HCT116 (cell line): ENCODE measurements at regions not wholly inside any gene's neighbourhood (a gene's known extent, or its start where the extent isn't known, plus 50 kb on each side); places are given as distances from the start of the nearest gene placed in this dataset.

Experiments
- ATAC-seq: fragments of 200-7000 bp; cut with Tn5 transposase; 2 replicates; pipeline ENCODE4 v1.9.1; 2020; ENCODE audit warnings: mild to moderate bottlenecking, moderate library complexity
- BruUV-seq: library from RNA; stranded (reverse); fragments of 400-500 nt; replicated peaks from 2 replicates; lab custom pipeline; 2021; lab: Mats Ljungman, UMichigan
- CTCF ChIA-PET: fragments of 300-600 bp; sonication (Branson Sonifier 250); formaldehyde crosslinking; loops from one replicate; lab custom pipeline; 2021; ENCODE audit warnings: antibody characterized with exemption; lab: Charles Lee
- POLR2A ChIA-PET: fragments of 300-600, 350-600 bp; sonication (Branson Sonifier 250); formaldehyde crosslinking; loops from one replicate; lab custom pipeline; 2021; ENCODE audit warnings: antibody characterized with exemption; lab: Charles Lee
- RAD21 ChIA-PET, 2 experiments: fragments of 300-600 bp; sonication (Branson Sonifier 250); formaldehyde crosslinking; loops; one replicate each; lab custom pipeline; 2023; ENCODE audit warnings: low total read pairs in 2 of 2; ENCODE audit not compliant: uncharacterized antibody in 2 of 2, unreplicated experiment in 2 of 2, low non-redundant PET in 1 of 2; lab: Charles Lee
- DNase-seq: peaks from one replicate; pipeline ENCODE4 v3.0.0-alpha.2; 2010; ENCODE audit warnings: low read depth, low spot score
- H2AFZ ChIP-seq: fragments of 200-600 bp; shearing (Covaris generic), sonication (generic); 2 replicates; pipeline ENCODE4 v1.6.1; 2017; ENCODE audit warnings: low read depth, mixed run types, mixed read lengths, antibody characterized with exemption, low read length; ENCODE audit not compliant: poor library complexity, severe bottlenecking
- H3K27ac ChIP-seq: 2 replicates; pipeline ENCODE4 v1.5.1; 2012; ENCODE audit warnings: low read depth, low read length
- H3K27me3 ChIP-seq: fragments of 200-600 bp; sonication (generic); 2 replicates; pipeline ENCODE4 v1.6.1; 2016; ENCODE audit warnings: mixed run types, low read length, mixed read lengths; ENCODE audit not compliant: insufficient read depth
- H3K36me3 ChIP-seq, 2 experiments: fragments of 200-500 bp in 1 of 2; fragments of 200-600 bp in 1 of 2; sonication (Bioruptor generic) in 1 of 2; sonication (generic) in 1 of 2; 2 replicates each; pipeline versions ENCODE4 v1.5.1 to v1.6.1; 2014 to 2016; ENCODE audit warnings: low read length in 2 of 2, inconsistent platforms in 1 of 2, mixed read lengths in 1 of 2, mixed run types in 1 of 2; ENCODE audit not compliant: insufficient read depth in 2 of 2, control insufficient read depth in 1 of 2
- H3K4me1 ChIP-seq, 2 experiments: fragments of 200-600 bp in 1 of 2; sonication (generic) in 1 of 2; 2 replicates each; pipeline versions ENCODE4 v1.5.1 to v1.6.1; 2012 to 2017; ENCODE audit warnings: low read length in 2 of 2, inconsistent platforms in 1 of 2, mild to moderate bottlenecking in 1 of 2, mixed read lengths in 1 of 2, mixed run types in 1 of 2, moderate library complexity in 1 of 2; ENCODE audit not compliant: insufficient read depth in 2 of 2, control insufficient read depth in 1 of 2
- H3K4me2 ChIP-seq: fragments of 200-600 bp; sonication (generic); 2 replicates; pipeline ENCODE4 v1.6.1; 2017; ENCODE audit warnings: mixed run types, low read length, mixed read lengths
- H3K4me3 ChIP-seq, 2 experiments: fragments of 200-600 bp in 1 of 2; sonication (generic) in 1 of 2; replicated peaks in 1 of 2; 2 replicates each; pipeline ENCODE4 v1.5.1; 2011 to 2016; ENCODE audit warnings: low read length in 2 of 2, control low read depth in 1 of 2, low read depth in 1 of 2, mild to moderate bottlenecking in 1 of 2, mixed read lengths in 1 of 2, mixed run types in 1 of 2
- H3K79me2 ChIP-seq: fragments of 200-600 bp; sonication (generic); 2 replicates; pipeline ENCODE4 v1.6.1; 2017; ENCODE audit warnings: mild to moderate bottlenecking, mixed run types, low read length, moderate library complexity, mixed read lengths; ENCODE audit not compliant: insufficient read depth
- H3K9ac ChIP-seq: fragments of 200-600 bp; sonication (generic); 2 replicates; pipeline ENCODE4 v1.6.1; 2016; ENCODE audit warnings: low read length, mixed read lengths
- H3K9me2 ChIP-seq: fragments of 200-600 bp; sonication (generic), shearing (Covaris generic); 2 replicates; pipeline ENCODE4 v1.6.1; 2017; ENCODE audit warnings: mixed run types, mild to moderate bottlenecking, moderate library complexity; ENCODE audit not compliant: insufficient read depth
- H3K9me3 ChIP-seq, 2 experiments: fragments of 200-500 bp in 1 of 2; fragments of 200-600 bp in 1 of 2; sonication (Bioruptor generic) in 1 of 2; sonication (generic) in 1 of 2; 2 replicates each; pipeline ENCODE4 v1.6.1; 2014 to 2017; ENCODE audit warnings: low read length in 2 of 2, mixed read lengths in 2 of 2, inconsistent platforms in 1 of 2, low read depth in 1 of 2, mild to moderate bottlenecking in 1 of 2, mixed run types in 1 of 2, moderate library complexity in 1 of 2; ENCODE audit not compliant: control insufficient read depth in 1 of 2, insufficient read depth in 1 of 2
- H4K20me1 ChIP-seq: fragments of 200-600 bp; sonication (generic), shearing (Covaris generic); 2 replicates; pipeline ENCODE4 v1.6.1; 2017; ENCODE audit warnings: mixed run types, mild to moderate bottlenecking, moderate library complexity; ENCODE audit not compliant: insufficient read depth
- CBX3 ChIP-seq: IDR thresholded peaks from 2 replicates; pipeline ENCODE4 v1.6.1; 2012; ENCODE audit warnings: low read depth
- CEBPB ChIP-seq: IDR thresholded peaks from 2 replicates; pipeline ENCODE4 v1.6.1; 2012; ENCODE audit warnings: low read depth
- EGR1 ChIP-seq: IDR thresholded peaks from 2 replicates; pipeline ENCODE4 v1.6.1; 2012; ENCODE audit warnings: low read depth
- ELF1 ChIP-seq: IDR thresholded peaks from 2 replicates; pipeline ENCODE4 v1.6.1; 2012; ENCODE audit warnings: low read depth, borderline replicate concordance
- EZH2 ChIP-seq: fragments of 200-600 bp; sonication (generic); IDR thresholded peaks from 2 replicates; pipeline ENCODE4 v1.6.1; 2017; ENCODE audit warnings: antibody characterized with exemption, mixed run types
- EZH2phosphoT487 ChIP-seq: fragments of 200-600 bp; IDR thresholded peaks from 2 replicates; pipeline ENCODE4 v1.6.1; 2018; ENCODE audit warnings: antibody characterized with exemption, borderline replicate concordance
- FOSL1 ChIP-seq: IDR thresholded peaks from 2 replicates; pipeline ENCODE4 v1.6.1; 2012; ENCODE audit warnings: low read depth
- POLR2A ChIP-seq: IDR thresholded peaks from 2 replicates; pipeline ENCODE4 v1.7.0; 2011; ENCODE audit warnings: borderline replicate concordance; ENCODE audit not compliant: insufficient read depth, insufficient read length; ENCODE audit errors: extremely low read depth
- POLR2AphosphoS5 ChIP-seq: IDR thresholded peaks from 2 replicates; pipeline ENCODE4 v1.6.1; 2011; ENCODE audit warnings: mild to moderate bottlenecking, low read depth, low read length, moderate library complexity
- RAD21 ChIP-seq: IDR thresholded peaks from 2 replicates; pipeline ENCODE4 v1.6.1; 2012; ENCODE audit warnings: low read depth, mild to moderate bottlenecking
- SIN3A ChIP-seq: IDR thresholded peaks from 2 replicates; pipeline ENCODE4 v1.6.1; 2012; ENCODE audit warnings: low read depth
- SP1 ChIP-seq: IDR thresholded peaks from 2 replicates; pipeline ENCODE4 v1.6.1; 2012; ENCODE audit warnings: low read depth
- SRF ChIP-seq: IDR thresholded peaks from 2 replicates; pipeline ENCODE4 v1.6.1; 2012; ENCODE audit warnings: low read depth
- YY1 ChIP-seq: IDR thresholded peaks from 2 replicates; pipeline ENCODE4 v1.6.1; 2011; ENCODE audit warnings: low read length, low read depth, moderate library complexity, mild to moderate bottlenecking; ENCODE audit not compliant: insufficient replicate concordance; ENCODE audit errors: extremely low read depth
- ZFX ChIP-seq: fragments of 450-650 bp; IDR thresholded peaks from 2 replicates; pipeline ENCODE4 v1.6.1; 2017
- ZNF274 ChIP-seq: fragments of 200-500 bp; sonication (Bioruptor generic); IDR thresholded peaks from 2 replicates; pipeline ENCODE4 v1.6.1; 2014; ENCODE audit warnings: mild to moderate bottlenecking, low read depth, low read length, inconsistent platforms
- intact Hi-C: fragments of 100-400 bp; cut with micrococcal nuclease; formaldehyde crosslinking; loops from 2 replicates; pipeline ENCODE4 v1.10.0; 2022
- TF ChIP-seq, protein P1 (sequence below): IDR thresholded peaks from 2 replicates; pipeline ENCODE4 v1.6.1; 2012

DNA sequence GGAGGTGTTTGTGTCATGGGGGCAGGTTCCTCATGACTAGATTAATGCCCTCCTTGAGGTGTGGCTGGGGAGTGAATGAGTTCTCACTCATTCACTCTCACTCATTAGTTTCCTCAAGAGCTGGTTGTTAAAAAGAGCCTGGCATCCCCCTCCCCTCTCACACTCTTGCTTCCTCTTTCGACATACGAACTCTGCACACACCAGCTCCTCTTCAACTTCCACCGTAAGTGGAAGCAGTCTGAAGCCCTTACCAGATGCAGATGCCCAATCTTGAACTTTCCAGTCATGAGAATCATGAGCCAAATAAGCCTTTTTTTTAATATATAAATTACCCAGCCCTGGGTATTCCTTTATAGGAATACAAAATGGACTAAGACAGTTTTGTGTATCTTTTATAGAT is 82.5 kb downstream of the SPRY4 start:
- H3K4me1 ChIP-seq: peaks cover 7 to 25% of the 10 kb centered on the region in 2 experiments; a peak in 3 of 4 replicates
- no peak for ATAC-seq
- no peak for TF ChIP-seq YY1
- TF ChIP-seq CEBPB: no peak
- no peak for TF ChIP-seq POLR2A
- no peak for TF ChIP-seq ELF1
- TF ChIP-seq EGR1: no peak
- no peak for TF ChIP-seq SIN3A
- no peak for TF ChIP-seq SP1
- TF ChIP-seq ZFX: no peak
- no peak for TF ChIP-seq SRF
- no peak for TF ChIP-seq EZH2
- TF ChIP-seq, protein P1, sequence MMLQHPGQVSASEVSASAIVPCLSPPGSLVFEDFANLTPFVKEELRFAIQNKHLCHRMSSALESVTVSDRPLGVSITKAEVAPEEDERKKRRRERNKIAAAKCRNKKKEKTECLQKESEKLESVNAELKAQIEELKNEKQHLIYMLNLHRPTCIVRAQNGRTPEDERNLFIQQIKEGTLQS: no peak
- TF ChIP-seq ZNF274: no peak
- TF ChIP-seq POLR2AphosphoS5: no peak
- TF ChIP-seq EZH2phosphoT487: no peak
- TF ChIP-seq CBX3: no peak
- TF ChIP-seq FOSL1: no peak
- no peak for TF ChIP-seq RAD21
- DNase-seq: no peak
- H3K27me3 ChIP-seq: no peaks in the 10 kb centered on the region
- no peaks in the 10 kb centered on the region for H4K20me1 ChIP-seq
- H3K9me3 ChIP-seq: no peaks in the 10 kb centered on the region
- ChIA-PET CTCF (no interaction called here), RAD21 (no interaction called here), POLR2A (no interaction called here)
- no peak overlapping the region for H3K4me3 ChIP-seq
- H2AFZ ChIP-seq: no peak overlapping the region
- H3K79me2 ChIP-seq: no peaks in the 10 kb centered on the region
- H3K9ac ChIP-seq: no peak overlapping the region
- intact Hi-C loops: no loop called here
- H3K36me3 ChIP-seq: no peaks in the 10 kb centered on the region
- BruUV-seq: no TSS peak
- no peaks in the 10 kb centered on the region for H3K9me2 ChIP-seq
- H3K4me2 ChIP-seq: no peak overlapping the region
- no peak overlapping the region for H3K27ac ChIP-seq
